ENCODE measurements at regions not wholly inside any gene's neighbourhood (a gene's known extent, or its start where the extent isn't known, plus 50 kb on each side); places are given as distances from the start of the nearest gene placed in this dataset.
"Not testable (repeated sequence)": the region's sequence is repeated elsewhere in the genome, so short reads cannot be mapped to it uniquely, and the experiment has no call there.

DNA sequence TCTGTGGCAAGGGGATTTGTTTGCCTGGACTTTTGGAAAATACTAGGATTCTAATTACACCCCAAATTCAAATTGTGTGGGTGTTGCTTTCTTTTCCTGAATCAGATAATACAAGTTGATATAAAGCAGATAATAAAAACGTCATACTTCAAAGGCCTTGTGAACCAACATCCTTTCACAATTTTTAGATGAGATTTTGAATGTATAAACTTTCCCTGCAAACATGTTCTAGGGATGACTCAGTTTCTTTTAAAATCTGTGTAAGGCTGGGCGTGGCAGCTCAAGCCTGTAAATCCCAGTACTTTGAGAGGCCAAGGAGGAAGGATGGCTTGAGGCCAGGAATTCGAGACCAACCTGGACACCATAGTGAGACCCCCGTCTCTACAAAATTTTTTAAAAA is 182.4 kb downstream of the C12orf75 start:
- H3K4me3 ChIP-seq (replicated peaks in 1 of 2; ENCODE audit: low read depth in 1 of 2, low read length in 2 of 2); H3K4me1 ChIP-seq (ENCODE audit: control insufficient read depth in 1 of 2, insufficient read depth in 2 of 2, low read length in 2 of 2); H3K9me3 ChIP-seq (ENCODE audit: control insufficient read depth in 1 of 2, insufficient read depth in 1 of 2, low read depth in 1 of 2, low read length in 2 of 2); RAD21 ChIA-PET (ENCODE audit: low non-redundant PET in 1 of 2, low total read pairs in 2 of 2, uncharacterized antibody in 2 of 2, unreplicated experiment in 2 of 2); H3K27me3 ChIP-seq (ENCODE audit: insufficient read depth, low read length); CTCF ChIA-PET; ATAC-seq; H3K27ac ChIP-seq (ENCODE audit: low read depth, low read length); DNase-seq (ENCODE audit: low read depth, low spot score); H3K9ac ChIP-seq (ENCODE audit: low read length); H3K79me2 ChIP-seq (ENCODE audit: insufficient read depth, low read length); H4K20me1 ChIP-seq (ENCODE audit: insufficient read depth); POLR2A ChIA-PET; H3K4me2 ChIP-seq (ENCODE audit: low read length); H3K9me2 ChIP-seq (ENCODE audit: insufficient read depth); intact Hi-C loops (cut with micrococcal nuclease); H3K36me3 ChIP-seq (ENCODE audit: control insufficient read depth in 1 of 2, insufficient read depth in 2 of 2, low read length in 2 of 2); BruUV-seq (replicated peaks); H2AFZ ChIP-seq (ENCODE audit: low read depth, low read length, poor library complexity, severe bottlenecking): not testable (repeated sequence)

DNA sequence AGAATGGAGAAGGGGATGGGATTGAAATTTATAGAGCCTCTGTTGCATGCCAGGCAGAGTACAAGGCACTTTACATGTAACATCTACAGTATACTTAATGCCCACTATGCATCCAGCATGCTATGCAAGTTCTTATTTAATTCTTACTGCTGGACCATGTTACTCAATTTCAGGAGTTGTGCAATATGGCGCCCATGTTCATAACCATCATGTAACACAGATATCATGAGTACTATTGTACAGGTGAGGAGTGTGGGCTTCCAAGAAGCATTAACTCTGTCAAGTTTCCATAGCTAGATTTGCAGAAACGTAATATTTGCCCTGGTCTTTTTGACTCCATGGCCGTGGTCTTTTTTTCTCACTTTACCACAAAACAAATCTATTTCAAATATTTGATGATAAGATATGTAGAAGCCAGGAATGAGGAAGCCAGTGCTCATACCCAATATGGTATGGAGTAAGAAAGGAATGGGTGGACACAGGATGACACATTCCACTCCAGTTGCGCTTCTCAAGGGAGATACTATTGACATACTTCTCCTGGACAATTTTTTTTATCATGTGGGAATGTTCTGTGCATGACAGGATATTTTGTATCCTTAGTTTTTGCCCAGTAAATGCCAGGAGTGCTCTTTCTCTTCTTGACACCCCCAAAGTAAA is 191.8 kb downstream of the C12orf75 start:
- DNase-seq (ENCODE audit: low read depth, low spot score), result no peak
- ChIA-PET CTCF (no interaction called here), POLR2A (no interaction called here), RAD21 (ENCODE audit: low non-redundant PET in 1 of 2, low total read pairs in 2 of 2, uncharacterized antibody in 2 of 2, unreplicated experiment in 2 of 2) (no interaction called here)
- no peak overlapping the region for H2AFZ ChIP-seq (ENCODE audit: low read depth, low read length, poor library complexity, severe bottlenecking)
- H3K4me1 ChIP-seq (ENCODE audit: control insufficient read depth in 1 of 2, insufficient read depth in 2 of 2, low read length in 2 of 2), result no peaks in the 10 kb centered on the region
- no peaks in the 10 kb centered on the region for H3K9me2 ChIP-seq (ENCODE audit: insufficient read depth)
- H3K4me3 ChIP-seq (replicated peaks in 1 of 2; ENCODE audit: low read depth in 1 of 2, low read length in 2 of 2), result no peak overlapping the region
- no peaks in the 10 kb centered on the region for H3K36me3 ChIP-seq (ENCODE audit: control insufficient read depth in 1 of 2, insufficient read depth in 2 of 2, low read length in 2 of 2)
- no peaks in the 10 kb centered on the region for H3K9me3 ChIP-seq (ENCODE audit: control insufficient read depth in 1 of 2, insufficient read depth in 1 of 2, low read depth in 1 of 2, low read length in 2 of 2)
- 0 out of 2 replicates have a peak, but pooled peaks cover 8% of the 10 kb centered on the region for H3K27me3 ChIP-seq (ENCODE audit: insufficient read depth, low read length)
- BruUV-seq (replicated peaks), result no TSS peak
- H3K9ac ChIP-seq (ENCODE audit: low read length), result no peak overlapping the region
- no peak for TF ChIP-seq POLR2A (IDR thresholded peaks at IDR 0.05; ENCODE audit: borderline replicate concordance, extremely low read depth, insufficient read depth, insufficient read length)
- no peak for ATAC-seq
- H3K4me2 ChIP-seq (ENCODE audit: low read length), result no peak overlapping the region
- intact Hi-C loops (cut with micrococcal nuclease), result no loop called here
- H3K79me2 ChIP-seq (ENCODE audit: insufficient read depth, low read length), result no peaks in the 10 kb centered on the region
- H3K27ac ChIP-seq (ENCODE audit: low read depth, low read length), result no peak overlapping the region
- no peaks in the 10 kb centered on the region for H4K20me1 ChIP-seq (ENCODE audit: insufficient read depth)
